K562 (cell line): ENCODE measurements at regions not wholly inside any gene's neighbourhood (a gene's known extent, or its start where the extent isn't known, plus 50 kb on each side); places are given as distances from the start of the nearest gene placed in this dataset.

Source experiments
- ATAC-seq: fragments of 200-7000 bp; cut with Tn5 transposase; 3 replicates; pipeline ENCODE4 v1.9.1; 2020; ENCODE audit warnings: moderate library complexity
- BruUV-seq: library from RNA; stranded (reverse); fragments of 400-500 nt; replicated peaks from 2 replicates; lab custom pipeline; 2021; lab: Mats Ljungman, UMichigan
- CTCF ChIA-PET: fragments of 300-600 bp; formaldehyde crosslinking; extraction: SDS; loops from one replicate; lab custom pipeline; 2021; ENCODE audit warnings: low intra/inter-chr PET ratio; lab: Yijun Ruan, JAX
- POLR2A ChIA-PET: fragments of 300-600, 350-650 bp; sonication (Branson Sonifier 250); formaldehyde crosslinking; extraction: SDS; loops from one replicate; lab custom pipeline; 2021; ENCODE audit warnings: antibody characterized with exemption, inconsistent platforms; lab: Yijun Ruan, JAX
- DNase-seq, 4 experiments: peaks; one replicate each; pipeline versions ENCODE4 v3.0.0 to v3.0.0-alpha.2; 2011 to 2018; ENCODE audit warnings: low spot score in 3 of 4, mixed read lengths in 3 of 4; ENCODE audit errors: extremely low read depth in 1 of 4
- FAIRE-seq: peaks from 2 replicates; lab custom pipeline; 2011; peaks lifted over from hg19 to GRCh38; lab: Jason Lieb, UNC
- H2AFZ ChIP-seq: 2 replicates; pipeline ENCODE4 v1.6.0; 2011; ENCODE audit warnings: low read depth, low read length, control low read depth, inconsistent platforms
- H3K27ac ChIP-seq: fragments of 200-600 bp; 3 replicates; pipeline ENCODE4 v1.8.0; 2011; ENCODE audit warnings: low read depth, mild to moderate bottlenecking, control low read depth, inconsistent platforms, low read length, moderate library complexity, mixed read lengths; ENCODE audit errors: extremely low read depth
- H3K27me3 ChIP-seq, 2 experiments: fragments of 300-600 bp in 1 of 2; 2 replicates in 1 of 2; 3 replicates in 1 of 2; pipeline versions ENCODE4 v1.6.0 to v1.8.0; 2011; ENCODE audit warnings: inconsistent platforms in 2 of 2, low read length in 2 of 2, mild to moderate bottlenecking in 1 of 2, mixed read lengths in 1 of 2, moderate library complexity in 1 of 2; ENCODE audit not compliant: control insufficient read depth in 2 of 2, insufficient read depth in 2 of 2
- H3K36me3 ChIP-seq: fragments of 300-600 bp; 3 replicates; pipeline ENCODE4 v1.8.0; 2011; ENCODE audit warnings: mild to moderate bottlenecking, low read length, inconsistent platforms; ENCODE audit not compliant: control insufficient read depth, insufficient read depth
- H3K4me1 ChIP-seq, 2 experiments: fragments of 200-600 bp in 1 of 2; replicated peaks in 1 of 2; 2 replicates in 1 of 2; 3 replicates in 1 of 2; pipeline versions ENCODE4 v1.5.1 to v1.8.0; 2011; ENCODE audit warnings: inconsistent platforms in 2 of 2, low read length in 2 of 2, mild to moderate bottlenecking in 1 of 2, mixed read lengths in 1 of 2, moderate library complexity in 1 of 2; ENCODE audit not compliant: control insufficient read depth in 2 of 2, insufficient read depth in 2 of 2
- H3K4me2 ChIP-seq: 2 replicates; pipeline ENCODE4 v1.6.1; 2011; ENCODE audit warnings: low read length, control low read depth, inconsistent platforms, mixed read lengths; ENCODE audit not compliant: insufficient read depth
- H3K4me3 ChIP-seq: fragments of 200-600 bp; sonication (generic), shearing (Covaris generic); 2 replicates; pipeline ENCODE4 v1.5.1; 2016; ENCODE audit warnings: control low read depth, inconsistent platforms
- H3K79me2 ChIP-seq: fragments of 200-600 bp; 3 replicates; pipeline ENCODE4 v1.8.0; 2011; ENCODE audit warnings: low read length, inconsistent platforms; ENCODE audit not compliant: control insufficient read depth, insufficient read depth
- H3K9ac ChIP-seq, 2 experiments: 2 replicates each; pipeline versions ENCODE4 v1.6.0 to v1.6.1; 2011; ENCODE audit warnings: low read depth in 2 of 2, low read length in 2 of 2, control low read depth in 1 of 2, inconsistent platforms in 1 of 2, mild to moderate bottlenecking in 1 of 2, mixed read lengths in 1 of 2; ENCODE audit not compliant: insufficient read depth in 1 of 2
- H3K9me1 ChIP-seq: one replicate; pipeline ENCODE4 v1.6.0; 2011; ENCODE audit warnings: inconsistent platforms, mild to moderate bottlenecking, low read length, moderate library complexity; ENCODE audit not compliant: control insufficient read depth, insufficient read depth
- H3K9me3 ChIP-seq: replicated peaks from 2 replicates; pipeline ENCODE4 v1.5.1; 2011; ENCODE audit warnings: low read depth, low read length, inconsistent platforms; ENCODE audit not compliant: control insufficient read depth, insufficient read depth
- H4K20me1 ChIP-seq: replicated peaks from 2 replicates; pipeline ENCODE4 v1.6.1; 2011; ENCODE audit warnings: low read length, inconsistent platforms, mixed read lengths; ENCODE audit not compliant: control insufficient read depth, insufficient read depth
- ARID1B ChIP-seq: fragments of 450-650 bp; IDR thresholded peaks from 2 replicates; pipeline ENCODE4 v1.6.1; 2016; ENCODE audit warnings: antibody characterized with exemption, mild to moderate bottlenecking, inconsistent platforms
- CHCHD3 ChIP-seq: fragments of 250-450 bp; sonication (Bioruptor Pico); IDR thresholded peaks from 2 replicates; pipeline ENCODE4 v2.1.2; 2022; ENCODE audit warnings: mild to moderate bottlenecking
- ETV6 ChIP-seq, 3 experiments: fragments of 150-350 bp in 1 of 3; sonication (generic) in 1 of 3; formaldehyde crosslinking in 1 of 3; IDR thresholded peaks; 2 replicates each; pipeline versions ENCODE4 v1.6.1 to v1.8.0; 2014 to 2022; ENCODE audit warnings: borderline replicate concordance in 2 of 3, low read depth in 2 of 3, antibody characterized with exemption in 1 of 3, low read length in 1 of 3, mild to moderate bottlenecking in 1 of 3, missing genetic modification reagents in 1 of 3
- GMEB1 ChIP-seq: fragments of 250-450 bp; sonication (Bioruptor Pico); IDR thresholded peaks from 2 replicates; pipeline ENCODE4 v1.4.0; 2020; ENCODE audit warnings: mild to moderate bottlenecking
- HES1 ChIP-seq: fragments of 450-650 bp; IDR thresholded peaks from 2 replicates; pipeline ENCODE4 v1.6.1; 2016; ENCODE audit warnings: low read depth, mild to moderate bottlenecking, moderate library complexity
- MYBL2 ChIP-seq, 2 experiments: fragments of 450-650 bp in 1 of 2; sonication (generic) in 1 of 2; formaldehyde crosslinking in 1 of 2; IDR thresholded peaks; 2 replicates each; pipeline versions ENCODE4 v1.6.1 to v1.8.1; 2017 to 2022; ENCODE audit warnings: borderline replicate concordance in 1 of 2, inconsistent platforms in 1 of 2, low read depth in 1 of 2, mild to moderate bottlenecking in 1 of 2, missing genetic modification reagents in 1 of 2, moderate library complexity in 1 of 2
- NR3C1 ChIP-seq: sonication (generic); formaldehyde crosslinking; IDR thresholded peaks from 2 replicates; pipeline ENCODE4 v1.8.1; 2022; ENCODE audit warnings: missing genetic modification reagents
- NUFIP1 ChIP-seq: fragments of 450-650 bp; IDR thresholded peaks from 2 replicates; pipeline ENCODE4 v1.6.1; 2018; ENCODE audit not compliant: partially characterized antibody
- RBFOX2 ChIP-seq: fragments of 200-400 bp; formaldehyde crosslinking; IDR thresholded peaks from 2 replicates; pipeline ENCODE4 v1.6.1; 2017; ENCODE audit warnings: low read depth, mild to moderate bottlenecking, low read length, moderate library complexity
- SREBF2 ChIP-seq: sonication (generic); formaldehyde crosslinking; IDR thresholded peaks from 2 replicates; pipeline ENCODE4 v1.4.0; 2020; ENCODE audit warnings: mild to moderate bottlenecking, missing genetic modification reagents
- STAT5B ChIP-seq: fragments of 250-450 bp; sonication (Bioruptor Pico); IDR thresholded peaks from 2 replicates; pipeline ENCODE4 v1.8.0; 2021; ENCODE audit warnings: mild to moderate bottlenecking, inconsistent platforms
- ZFP91 ChIP-seq: sonication (generic); formaldehyde crosslinking; IDR thresholded peaks from 2 replicates; pipeline ENCODE4 v1.8.0; 2022; ENCODE audit warnings: mild to moderate bottlenecking, missing genetic modification reagents
- ZNF263 ChIP-seq: sonication (generic); formaldehyde crosslinking; IDR thresholded peaks from 2 replicates; pipeline ENCODE4 v1.8.0; 2022; ENCODE audit warnings: mild to moderate bottlenecking, missing genetic modification reagents, borderline replicate concordance
- ZNF717 ChIP-seq: fragments of 250-450 bp; sonication (Bioruptor Pico); IDR thresholded peaks from 2 replicates; pipeline ENCODE4 v1.5.0; 2021
- in situ Hi-C: fragments of 300-500 bp; cut with MboI; formaldehyde crosslinking; loops from 4 replicates; pipeline ENCODE4 v1.15.0; 2018; ENCODE audit warnings: inconsistent platforms, mixed read lengths
- intact Hi-C: fragments of 100-400 bp; cut with micrococcal nuclease; formaldehyde crosslinking; loops from 2 replicates; pipeline ENCODE4 v1.14.2; 2022

- TF ChIP-seq STAT5B (CRISPR knock-in tag) (no peak), ZNF717 (CRISPR knock-in tag) (no peak), ETV6 (IDR thresholded peaks at IDR 0.05; ENCODE audit: borderline replicate concordance in 1 of 2, low read depth in 2 of 2, low read length in 1 of 2) (no peak), ETV6 (CRISPR knock-in tag; IDR thresholded peaks at IDR 0.05; ENCODE audit: borderline replicate concordance) (no peak), NR3C1 (CRISPR knock-in tag) (no peak), MYBL2 (IDR thresholded peaks at IDR 0.05; ENCODE audit: low read depth) (no peak), MYBL2 (CRISPR knock-in tag; IDR thresholded peaks at IDR 0.05; ENCODE audit: borderline replicate concordance) (no peak), HES1 (no peak)
Observed at GRCh38 chr5:106017243-106017857, 1653.4 kb downstream of the EFNA5 start (continued).

- no peak for TF ChIP-seq GMEB1 (CRISPR knock-in tag)
- TF ChIP-seq ARID1B, result no peak
- no peak for TF ChIP-seq ZFP91 (CRISPR knock-in tag)
- no peak for TF ChIP-seq SREBF2 (CRISPR knock-in tag)
- no peak for TF ChIP-seq CHCHD3
- TF ChIP-seq ZNF263, result no peak
- no peak for TF ChIP-seq NUFIP1
- no peak for TF ChIP-seq RBFOX2
- TF ChIP-seq, all 486 proteins: peak for 0
- intact Hi-C loops, result no loop called here
- CTCF ChIA-PET, result no interaction called here
Observed at GRCh38 chr5:106014262-106014661, 1656.5 kb downstream of the EFNA5 start.

More at GRCh38 chr5:106014262-106014661, 1656.5 kb downstream of the EFNA5 start:
- FAIRE-seq, result no peak
- Histone ChIP-seq H3K9me3 (no peaks in the 10 kb centered on the region), H3K79me2 (no peaks in the 10 kb centered on the region), H3K9me1 (no peaks in the 10 kb centered on the region), H3K9ac (no peak overlapping the region), H3K36me3 (no peaks in the 10 kb centered on the region), H2AFZ (no peak overlapping the region), H3K4me2 (no peak overlapping the region), H3K27ac (no peak overlapping the region), H3K4me3 (no peak overlapping the region), H4K20me1 (no peaks in the 10 kb centered on the region), H3K4me1 (no peaks in the 10 kb centered on the region), H3K27me3 (no peaks in the 10 kb centered on the region)
- in situ Hi-C loops, result no loop called here
- DNase-seq, result no peak
- no TSS peak for BruUV-seq
- POLR2A ChIA-PET, result interaction anchor here (1.0 kb wide), 1 partner anchor 10 kb away, joined by 3 read pairs; no protein-coding TSS in a partner anchor
- ATAC-seq, result no peak
